Thymus (tissue), 11 donors: ENCODE measurements at regions not wholly inside any gene's neighbourhood (a gene's known extent, or its start where the extent isn't known, plus 50 kb on each side); places are given as distances from the start of the nearest gene placed in this dataset.
"Not testable (repeated sequence)": the region's sequence is repeated elsewhere in the genome, so short reads cannot be mapped to it uniquely, and the experiment has no call there.

Experiments
- DNase-seq, 9 donors: peaks; one replicate each; pipeline ENCODE4 v3.0.0-alpha.2; 2013; ENCODE audit warnings: low spot score in 9 of 9, low read depth in 6 of 9, missing footprints in 1 of 9
- H3K27ac ChIP-seq, 2 donors: one replicate each; pipeline ENCODE4 v1.5.1; 2013; ENCODE audit warnings: control low read depth in 1 of 2, low read depth in 1 of 2, low read length in 1 of 2, mild to moderate bottlenecking in 1 of 2, moderate library complexity in 1 of 2
- H3K27me3 ChIP-seq, 2 donors: one replicate each; pipeline ENCODE4 v1.5.1; 2013; ENCODE audit warnings: low read length in 1 of 2; ENCODE audit not compliant: control insufficient read depth in 2 of 2, insufficient read depth in 1 of 2
- H3K36me3 ChIP-seq, 2 donors: one replicate each; pipeline ENCODE4 v1.5.1; 2013; ENCODE audit warnings: low read length in 1 of 2, mild to moderate bottlenecking in 1 of 2, moderate library complexity in 1 of 2; ENCODE audit not compliant: control insufficient read depth in 2 of 2, insufficient read depth in 2 of 2
- H3K4me1 ChIP-seq, 2 donors: one replicate each; pipeline ENCODE4 v1.5.1; 2013; ENCODE audit warnings: low read length in 2 of 2; ENCODE audit not compliant: control insufficient read depth in 2 of 2, insufficient read depth in 2 of 2
- H3K4me3 ChIP-seq, 2 donors: one replicate each; pipeline ENCODE4 v1.5.1; 2013; ENCODE audit warnings: low read length in 2 of 2, control low read depth in 1 of 2, mild to moderate bottlenecking in 1 of 2
- H3K9me3 ChIP-seq, 2 donors: one replicate each; pipeline ENCODE4 v1.5.1; 2013; ENCODE audit warnings: low read length in 1 of 2, mild to moderate bottlenecking in 1 of 2; ENCODE audit not compliant: control insufficient read depth in 2 of 2, insufficient read depth in 1 of 2
- WGBS: extraction: QIAGEN DNeasy Blood & Tissue Kit; methylation state at CpG from one replicate; pipeline ENCODE4 v1.1.7; 2013; 5-methylcytosine and 5-hydroxymethylcytosine counted together
- donor health status: healthy.

GRCh38 chr17:63019138-63019873, 53.3 kb downstream of the TANC2 start:
- no peak for DNase-seq
- 98% methylated on average over 6 of the region's 6 CpGs for WGBS
- Histone ChIP-seq H3K36me3 (no peaks in the 10 kb centered on the region), H3K4me1 (no peaks in the 10 kb centered on the region), H3K9me3 (peaks cover 0 to 7% of the 10 kb centered on the region in 2 donors), H3K27me3 (no peaks in the 10 kb centered on the region), H3K27ac (no peak overlapping the region), H3K4me3 (no peak overlapping the region)

GRCh38 chr17:63022567-63022966, 56.5 kb downstream of the TANC2 start:
- H3K4me3 ChIP-seq, result no peak overlapping the region
- no peaks in the 10 kb centered on the region for H3K27me3 ChIP-seq
- H3K4me1 ChIP-seq, result no peaks in the 10 kb centered on the region
- no peak overlapping the region for H3K27ac ChIP-seq
- no peak for DNase-seq
- peaks cover 0 to 7% of the 10 kb centered on the region in 2 donors for H3K9me3 ChIP-seq
- 78% methylated on average over 1 of the region's 1 CpG for WGBS
- H3K36me3 ChIP-seq, result no peaks in the 10 kb centered on the region

- H3K4me1 ChIP-seq, result no peaks in the 10 kb centered on the region
- no peak overlapping the region for H3K27ac ChIP-seq
- H3K36me3 ChIP-seq, result no peaks in the 10 kb centered on the region
- WGBS, result 99% methylated on average over 2 of the region's 2 CpGs
- H3K4me3 ChIP-seq, result no peak overlapping the region
- H3K27me3 ChIP-seq, result no peaks in the 10 kb centered on the region
- DNase-seq, result no peak
- peaks cover 0 to 7% of the 10 kb centered on the region in 2 donors for H3K9me3 ChIP-seq
These were observed 57.0 kb downstream of the TANC2 start for GRCh38 chr17:63023049-63023448.

GRCh38 chr17:63024201-63024600, 58.2 kb downstream of the TANC2 start:
- no peak overlapping the region for H3K27ac ChIP-seq
- H3K27me3 ChIP-seq, result no peaks in the 10 kb centered on the region
- no peak for DNase-seq
- WGBS, result 99% methylated on average over 4 of the region's 4 CpGs
- H3K4me1 ChIP-seq, result no peaks in the 10 kb centered on the region
- H3K36me3 ChIP-seq, result no peaks in the 10 kb centered on the region
- peaks cover 0 to 7% of the 10 kb centered on the region in 2 donors for H3K9me3 ChIP-seq
- no peak overlapping the region for H3K4me3 ChIP-seq

- Histone ChIP-seq H3K4me1 (no peaks in the 10 kb centered on the region), H3K27me3 (no peaks in the 10 kb centered on the region), H3K36me3 (no peaks in the 10 kb centered on the region), H3K4me3 (no peak overlapping the region), H3K27ac (no peak overlapping the region), H3K9me3 (peaks cover 0 to 7% of the 10 kb centered on the region in 2 donors)
- no peak for DNase-seq
These were observed 58.7 kb downstream of the TANC2 start for GRCh38 chr17:63024716-63025115.

GRCh38 chr17:63025637-63026036, 59.6 kb downstream of the TANC2 start:
- H3K4me3 ChIP-seq, H3K9me3 ChIP-seq, H3K27me3 ChIP-seq, H3K4me1 ChIP-seq, H3K27ac ChIP-seq, DNase-seq, H3K36me3 ChIP-seq: not testable (repeated sequence)
- 95% methylated on average over 4 of the region's 4 CpGs for WGBS

GRCh38 chr17:63029541-63029940, 63.5 kb downstream of the TANC2 start:
- H3K4me3 ChIP-seq, result no peak overlapping the region
- no peaks in the 10 kb centered on the region for H3K4me1 ChIP-seq
- no peaks in the 10 kb centered on the region for H3K27me3 ChIP-seq
- no peak for DNase-seq
- H3K9me3 ChIP-seq, result no peaks in the 10 kb centered on the region
- no peak overlapping the region for H3K27ac ChIP-seq
- H3K36me3 ChIP-seq, result no peaks in the 10 kb centered on the region

- Histone ChIP-seq H3K9me3 (no peaks in the 10 kb centered on the region), H3K27ac (no peak overlapping the region), H3K36me3 (no peaks in the 10 kb centered on the region), H3K4me3 (no peak overlapping the region), H3K4me1 (no peaks in the 10 kb centered on the region), H3K27me3 (no peaks in the 10 kb centered on the region)
- no peak for DNase-seq
- WGBS, result 99% methylated on average over 2 of the region's 2 CpGs
These were observed 66.1 kb downstream of the TANC2 start for GRCh38 chr17:63032142-63032541.

GRCh38 chr17:63033142-63033541, 67.1 kb downstream of the TANC2 start:
- Histone ChIP-seq H3K4me3 (no peak overlapping the region), H3K36me3 (no peaks in the 10 kb centered on the region), H3K4me1 (no peaks in the 10 kb centered on the region), H3K9me3 (no peaks in the 10 kb centered on the region), H3K27me3 (no peaks in the 10 kb centered on the region), H3K27ac (no peak overlapping the region)
- no peak for DNase-seq
- WGBS, result 96% methylated on average over 2 of the region's 2 CpGs
